Keratinocyte (primary cell): ENCODE measurements at regions not wholly inside any gene's neighbourhood (a gene's known extent, or its start where the extent isn't known, plus 50 kb on each side); places are given as distances from the start of the nearest gene placed in this dataset.
A peak's percentile ranks its signal among the peaks of the same experiment; 100 is the strongest.

Source experiments
- DNase-seq: peaks from one replicate; pipeline ENCODE4 v3.0.0-alpha.2; 2011; ENCODE audit warnings: low read depth, missing footprints, low spot score
- FAIRE-seq: peaks from 2 replicates; lab custom pipeline; 2011; peaks lifted over from hg19 to GRCh38; lab: Jason Lieb, UNC
- H2AFZ ChIP-seq: 2 replicates; pipeline ENCODE4 v1.6.0; 2012; ENCODE audit warnings: low read length, control low read depth, inconsistent platforms; ENCODE audit not compliant: control insufficient read depth
- H3K27ac ChIP-seq: 2 replicates; pipeline ENCODE4 v1.5.1; 2011; ENCODE audit warnings: low read length; ENCODE audit not compliant: control insufficient read depth, insufficient read depth
- H3K27me3 ChIP-seq: 3 replicates; pipeline ENCODE4 v1.6.0; 2011; ENCODE audit warnings: low read length; ENCODE audit not compliant: control insufficient read depth, insufficient read depth; ENCODE audit errors: extremely low read depth
- H3K36me3 ChIP-seq, 2 experiments: 2 replicates in 1 of 2; 3 replicates in 1 of 2; pipeline ENCODE4 v1.5.1; 2011; ENCODE audit warnings: low read length in 2 of 2, mild to moderate bottlenecking in 1 of 2; ENCODE audit not compliant: control insufficient read depth in 2 of 2, insufficient read depth in 2 of 2; ENCODE audit errors: extremely low read depth in 1 of 2
- H3K4me1 ChIP-seq: 3 replicates; pipeline ENCODE4 v1.5.1; 2011; ENCODE audit warnings: low read length; ENCODE audit not compliant: control insufficient read depth, insufficient read depth; ENCODE audit errors: extremely low read depth
- H3K4me2 ChIP-seq: 3 replicates; pipeline ENCODE4 v1.6.0; 2011; ENCODE audit warnings: low read depth, low read length; ENCODE audit not compliant: control insufficient read depth, insufficient read depth; ENCODE audit errors: extremely low read depth
- H3K4me3 ChIP-seq, 3 experiments: fragments of 200-600 bp in 1 of 3; sonication (generic) in 1 of 3; 2 replicates in 2 of 3; 3 replicates in 1 of 3; pipeline ENCODE4 v1.5.1; 2011 to 2016; ENCODE audit warnings: low read length in 3 of 3, mild to moderate bottlenecking in 3 of 3, control low read depth in 2 of 3, inconsistent platforms in 1 of 3, low read depth in 1 of 3, mixed read lengths in 1 of 3, mixed run types in 1 of 3, moderate library complexity in 1 of 3; ENCODE audit not compliant: control insufficient read depth in 2 of 3, insufficient read depth in 2 of 3; ENCODE audit errors: extremely low read depth in 1 of 3
- H3K79me2 ChIP-seq: 2 replicates; pipeline ENCODE4 v1.6.0; 2012; ENCODE audit warnings: low read length; ENCODE audit not compliant: control insufficient read depth, insufficient read depth
- H3K9ac ChIP-seq: 3 replicates; pipeline ENCODE4 v1.6.0; 2011; ENCODE audit warnings: low read length; ENCODE audit not compliant: control insufficient read depth, insufficient read depth; ENCODE audit errors: extremely low read depth
- H3K9me1 ChIP-seq: 3 replicates; pipeline ENCODE4 v1.6.0; 2011; ENCODE audit warnings: low read length; ENCODE audit not compliant: control insufficient read depth, insufficient read depth; ENCODE audit errors: extremely low read depth
- H3K9me3 ChIP-seq: 2 replicates; pipeline ENCODE4 v1.5.1; 2012; ENCODE audit warnings: low read depth, low read length; ENCODE audit not compliant: control insufficient read depth
- H4K20me1 ChIP-seq: 3 replicates; pipeline ENCODE4 v1.6.0; 2011; ENCODE audit warnings: low read length; ENCODE audit not compliant: control insufficient read depth, insufficient read depth; ENCODE audit errors: extremely low read depth
- CTCF ChIP-seq, 3 experiments: IDR thresholded peaks in 1 of 3; conservative IDR thresholded peaks in 1 of 3; optimal IDR thresholded peaks in 1 of 3; 2 replicates in 2 of 3; 3 replicates in 1 of 3; pipeline versions ENCODE3 to v1.5.1; 2011; ENCODE audit warnings: low read length in 3 of 3, mild to moderate bottlenecking in 3 of 3, moderate library complexity in 2 of 3, control low read depth in 1 of 3, inconsistent platforms in 1 of 3; ENCODE audit not compliant: insufficient read depth in 2 of 3; ENCODE audit errors: extremely low read depth in 1 of 3
- EZH2 ChIP-seq: IDR thresholded peaks from one replicate; pipeline ENCODE4 v1.6.1; 2012; ENCODE audit warnings: inconsistent platforms, mild to moderate bottlenecking, low read length, moderate library complexity
- dilution Hi-C: fragments of 300-500 bp; cut with MboI; formaldehyde crosslinking; loops from one replicate; pipeline ENCODE4 v1.7.0; 2020; ENCODE audit warnings: low sequenced_read_pairs; ENCODE audit not compliant: extremely low pct_ligation_motif_present

- no peaks in the 10 kb centered on the region for H3K9me1 ChIP-seq
- FAIRE-seq, result no peak
- TF ChIP-seq EZH2, result peak; percentile 43
- TF ChIP-seq CTCF (optimal IDR thresholded peaks at IDR 0.05 in 1 of 3, IDR thresholded peaks at IDR 0.05 in 1 of 3, conservative IDR thresholded peaks at IDR 0.05 in 1 of 3; ENCODE audit: extremely low read depth in 1 of 3, insufficient read depth in 2 of 3, low read length in 3 of 3), result no peak
Measured at GRCh38 chr4:153152501-153153338, 51.5 kb upstream of the TRIM2 start.

GRCh38 chr4:153153339-153153871 lies 50.8 kb upstream of the TRIM2 start:
- no peak for FAIRE-seq
- Histone ChIP-seq H3K4me3 (peak overlapping the region; percentile 43 to 75 (median 70)), H3K4me2 (peak overlapping the region; percentile 98), H3K9me3 (no peaks in the 10 kb centered on the region), H3K79me2 (no peaks in the 10 kb centered on the region), H3K9ac (peak overlapping the region; percentile 36), H3K4me1 (peaks cover 19% of the 10 kb centered on the region), H4K20me1 (no peaks in the 10 kb centered on the region), H3K27ac (no peak overlapping the region), H3K36me3 (no peaks in the 10 kb centered on the region), H3K9me1 (no peaks in the 10 kb centered on the region), H3K27me3 (peaks cover 28% of the 10 kb centered on the region), H2AFZ (peak overlapping the region; percentile 84)
- DNase-seq, result no peak
- no peak for TF ChIP-seq CTCF (optimal IDR thresholded peaks at IDR 0.05 in 1 of 3, IDR thresholded peaks at IDR 0.05 in 1 of 3, conservative IDR thresholded peaks at IDR 0.05 in 1 of 3; ENCODE audit: extremely low read depth in 1 of 3, insufficient read depth in 2 of 3, low read length in 3 of 3)
- TF ChIP-seq EZH2, result no peak
- dilution Hi-C loops, result no loop called here

More at GRCh38 chr4:153152501-153153338, 51.5 kb upstream of the TRIM2 start:
- Histone ChIP-seq H3K9ac (peak overlapping the region; percentile 36), H2AFZ (peak overlapping the region; percentile 84), H3K36me3 (no peaks in the 10 kb centered on the region), H3K4me2 (peak overlapping the region; percentile 98), H3K27me3 (peaks cover 25% of the 10 kb centered on the region), H3K27ac (no peak overlapping the region), H3K4me1 (peaks cover 19% of the 10 kb centered on the region), H3K79me2 (no peaks in the 10 kb centered on the region), H3K9me3 (no peaks in the 10 kb centered on the region), H4K20me1 (no peaks in the 10 kb centered on the region), H3K4me3 (peak overlapping the region; percentile 43 to 75 (median 70))
- DNase-seq, result no peak
- dilution Hi-C loops, result no loop called here
